WTC11 (cell line): ENCODE measurements at regions not wholly inside any gene's neighbourhood (a gene's known extent, or its start where the extent isn't known, plus 50 kb on each side); places are given as distances from the start of the nearest gene placed in this dataset.

ENCODE experiments used
- ATAC-seq: fragments of 200-7000 bp; cut with Tn5 transposase; 2 replicates; pipeline ENCODE4 v1.10.0; 2021; ENCODE audit warnings: mild to moderate bottlenecking, moderate library complexity
- CTCF ChIA-PET: fragments of 300-600 bp; sonication (Branson Sonifier 250); formaldehyde crosslinking; loops from one replicate; lab custom pipeline; 2021; ENCODE audit warnings: antibody characterized with exemption; lab: Charles Lee
- POLR2A ChIA-PET: fragments of 350-600 bp; sonication (Branson Sonifier 250); formaldehyde crosslinking; loops from one replicate; lab custom pipeline; 2021; ENCODE audit warnings: antibody characterized with exemption; lab: Charles Lee
- DNase-seq: peaks from one replicate; pipeline ENCODE4 v3.0.0; 2021; ENCODE audit warnings: low spot score
- H3K27ac Mint-ChIP-seq: 2 replicates; pipeline ENCODE4 v1.8.0; 2021; ENCODE audit warnings: mixed read lengths
- H3K27me3 Mint-ChIP-seq: 2 replicates; pipeline ENCODE4 v1.8.0; 2021; ENCODE audit warnings: low read depth, mild to moderate bottlenecking, moderate library complexity, mixed read lengths
- H3K36me3 Mint-ChIP-seq: 2 replicates; pipeline ENCODE4 v1.8.0; 2021; ENCODE audit warnings: mixed read lengths
- H3K4me1 Mint-ChIP-seq: 2 replicates; pipeline ENCODE4 v1.8.0; 2022; ENCODE audit warnings: mixed read lengths
- H3K4me3 Mint-ChIP-seq: 2 replicates; pipeline ENCODE4 v1.8.0; 2021; ENCODE audit warnings: mild to moderate bottlenecking, moderate library complexity, mixed read lengths
- H3K9me3 Mint-ChIP-seq: 2 replicates; pipeline ENCODE4 v1.8.0; 2021; ENCODE audit warnings: mixed read lengths
- CREM ChIP-seq: sonication (generic); formaldehyde crosslinking; IDR thresholded peaks from 2 replicates; pipeline ENCODE4 v1.8.1; 2022; ENCODE audit warnings: mild to moderate bottlenecking, missing genetic modification reagents, moderate library complexity
- E2F1 ChIP-seq: sonication (generic); formaldehyde crosslinking; IDR thresholded peaks from 2 replicates; pipeline ENCODE4 v1.8.0; 2022; ENCODE audit warnings: mild to moderate bottlenecking, missing genetic modification reagents
- EMX1 ChIP-seq: fragments of 250-450 bp; sonication (Bioruptor Pico); IDR thresholded peaks from 2 replicates; pipeline ENCODE4 v1.8.0; 2021; ENCODE audit warnings: mild to moderate bottlenecking
- ESRRA ChIP-seq: sonication (generic); formaldehyde crosslinking; IDR thresholded peaks from 2 replicates; pipeline ENCODE4 v1.8.1; 2022; ENCODE audit warnings: mild to moderate bottlenecking, missing genetic modification reagents, borderline replicate concordance
- HMGXB4 ChIP-seq: sonication (generic); formaldehyde crosslinking; IDR thresholded peaks from 2 replicates; pipeline ENCODE4 v1.8.1; 2023; ENCODE audit warnings: mild to moderate bottlenecking, moderate library complexity, missing genetic modification reagents
- MYBL2 ChIP-seq: sonication (generic); formaldehyde crosslinking; IDR thresholded peaks from 2 replicates; pipeline ENCODE4 v1.8.1; 2023; ENCODE audit warnings: mild to moderate bottlenecking, moderate library complexity, missing genetic modification reagents
- NR1H2 ChIP-seq: sonication (generic); formaldehyde crosslinking; IDR thresholded peaks from 2 replicates; pipeline ENCODE4 v1.9.0; 2021; ENCODE audit warnings: mild to moderate bottlenecking, moderate library complexity, missing genetic modification reagents
- PREB ChIP-seq: sonication (generic); formaldehyde crosslinking; IDR thresholded peaks from 2 replicates; pipeline ENCODE4 v1.8.1; 2022; ENCODE audit warnings: mild to moderate bottlenecking, missing genetic modification reagents, moderate library complexity, borderline replicate concordance
- SP1 ChIP-seq: sonication (generic); formaldehyde crosslinking; conservative IDR thresholded peaks from 2 replicates; pipeline ENCODE4 v1.8.1; 2022; ENCODE audit warnings: missing genetic modification reagents
- TCF7 ChIP-seq: sonication (generic); formaldehyde crosslinking; IDR thresholded peaks from 2 replicates; pipeline ENCODE4 v1.8.0; 2022; ENCODE audit warnings: mild to moderate bottlenecking, low read depth, missing genetic modification reagents, moderate library complexity
- TP53 ChIP-seq: sonication (generic); formaldehyde crosslinking; IDR thresholded peaks from 2 replicates; pipeline ENCODE4 v1.8.1; 2023; ENCODE audit warnings: mild to moderate bottlenecking, missing genetic modification reagents
- USF2 ChIP-seq: sonication (generic); formaldehyde crosslinking; IDR thresholded peaks from 2 replicates; pipeline ENCODE4 v1.8.1; 2023; ENCODE audit warnings: mild to moderate bottlenecking, missing genetic modification reagents, moderate library complexity
- ZBTB21 ChIP-seq: sonication (generic); formaldehyde crosslinking; IDR thresholded peaks from 2 replicates; pipeline ENCODE4 v1.8.1; 2023; ENCODE audit warnings: mild to moderate bottlenecking, missing genetic modification reagents, borderline replicate concordance
- ZNF281 ChIP-seq: sonication (generic); formaldehyde crosslinking; IDR thresholded peaks from 2 replicates; pipeline ENCODE4 v1.8.0; 2023; ENCODE audit warnings: mild to moderate bottlenecking, missing genetic modification reagents
- ZNF416 ChIP-seq: fragments of 250-450 bp; sonication (Bioruptor Pico); IDR thresholded peaks from 2 replicates; pipeline ENCODE4 v1.9.0; 2021; ENCODE audit warnings: mild to moderate bottlenecking, inconsistent platforms
- ZNF425 ChIP-seq: fragments of 250-450 bp; sonication (Bioruptor Pico); conservative IDR thresholded peaks from 2 replicates; pipeline ENCODE4 v1.9.0; 2021; ENCODE audit warnings: mild to moderate bottlenecking

- TF ChIP-seq E2F1 (CRISPR knock-in tag) (no peak), SP1 (no peak), ZBTB21 (no peak), MYBL2 (no peak), CREM (CRISPR knock-in tag) (no peak), ZNF425 (CRISPR knock-in tag) (no peak), TCF7 (CRISPR knock-in tag) (no peak), EMX1 (CRISPR knock-in tag) (no peak), ZNF416 (CRISPR knock-in tag) (no peak)
These were observed 118.7 kb upstream of the NXPH2 start (continued) for GRCh38 chr2:138898855-138899254.

GRCh38 chr2:138897274-138897673 lies 117.1 kb upstream of the NXPH2 start:
- Mint-ChIP-seq H3K27ac (no peak overlapping the region), H3K9me3 (0 out of 2 replicates have a peak, but pooled peaks cover 17% of the 10 kb centered on the region), H3K4me3 (no peak overlapping the region), H3K27me3 (no peaks in the 10 kb centered on the region), H3K36me3 (no peaks in the 10 kb centered on the region), H3K4me1 (no peaks in the 10 kb centered on the region)
- POLR2A ChIA-PET: no interaction called here
- DNase-seq (no peak), ATAC-seq (no peak)
- TF ChIP-seq TP53 (CRISPR knock-in tag) (no peak), NR1H2 (CRISPR knock-in tag) (no peak), ESRRA (CRISPR knock-in tag) (no peak), HMGXB4 (CRISPR knock-in tag) (no peak), PREB (CRISPR knock-in tag) (no peak), USF2 (CRISPR knock-in tag) (no peak), ZBTB21 (no peak), ZNF281 (no peak)
- CTCF ChIA-PET: no interaction called here
